ENCODE measurements at regions not wholly inside any gene's neighbourhood (a gene's known extent, or its start where the extent isn't known, plus 50 kb on each side); places are given as distances from the start of the nearest gene placed in this dataset.

- Histone ChIP-seq H3K79me2 (ENCODE audit: control insufficient read depth, insufficient read depth, low read length) (no peaks in the 10 kb centered on the region), H3K4me1 (ENCODE audit: control insufficient read depth, extremely low read depth, insufficient read depth, low read length) (no peaks in the 10 kb centered on the region), H4K20me1 (replicated peaks; ENCODE audit: control insufficient read depth, extremely low read depth, insufficient read depth, low read length) (no peaks in the 10 kb centered on the region), H3K27me3 (ENCODE audit: control insufficient read depth in 2 of 2, insufficient read depth in 2 of 2, low read length in 2 of 2) (no peaks in the 10 kb centered on the region), H2AFZ (ENCODE audit: low read depth, low read length) (no peak overlapping the region), H3K9me3 (replicated peaks; ENCODE audit: control insufficient read depth, insufficient read depth, low read length) (no peaks in the 10 kb centered on the region), H3K36me3 (ENCODE audit: control insufficient read depth in 2 of 2, extremely low read depth in 1 of 2, insufficient read depth in 2 of 2, low read length in 2 of 2) (no peaks in the 10 kb centered on the region), H3K4me2 (ENCODE audit: insufficient read depth, low read length) (no peak overlapping the region), H3K9me1 (replicated peaks; ENCODE audit: control insufficient read depth, extremely low read depth, insufficient read depth, low read length) (no peaks in the 10 kb centered on the region), H3K4me3 (replicated peaks in 1 of 3; ENCODE audit: insufficient read depth in 1 of 3, low read depth in 1 of 3, low read length in 3 of 3) (no peak overlapping the region), H3K9ac (replicated peaks; ENCODE audit: extremely low read depth, insufficient read depth, low read length) (no peak overlapping the region), H3K27ac (ENCODE audit: insufficient read depth, low read depth, low read length) (no peak overlapping the region)
- ChIA-PET CTCF (interaction anchor here (0.7 to 1.3 kb wide), 3 partner anchors 10 to 577 kb away, joined by 3 to 5 read pairs (median 3); no protein-coding TSS in a partner anchor), POLR2A (no interaction called here)
- intact Hi-C loops (cut with micrococcal nuclease) (no loop called here), dilution Hi-C loops (cut with MboI; ENCODE audit: extremely low pct_ligation_motif_present, low sequenced_read_pairs) (no loop called here)
- FAIRE-seq: no peak
- no TSS peak for BruUV-seq (replicated peaks)
- no peak for DNase-seq (ENCODE audit: low read depth, low spot score)
- TF ChIP-seq POLR2A (IDR thresholded peaks at IDR 0.05; ENCODE audit: low read depth, low read length) (no peak), JUN (IDR thresholded peaks at IDR 0.05; ENCODE audit: borderline replicate concordance, insufficient read depth, insufficient read length, low read depth) (no peak), MYC (IDR thresholded peaks at IDR 0.05; ENCODE audit: low read depth, low read length) (no peak), CTCF (IDR thresholded peaks at IDR 0.05; ENCODE audit: extremely low read depth in 1 of 2, insufficient read depth in 1 of 2, low read depth in 1 of 2, low read length in 2 of 2) (no peak), MAX (IDR thresholded peaks at IDR 0.05; ENCODE audit: insufficient read depth, insufficient read length) (no peak), POLR2AphosphoS5 (IDR thresholded peaks at IDR 0.05; ENCODE audit: insufficient read depth, low read depth, low read length) (no peak)
Measured at GRCh38 chr7:20021066-20021465, 196.1 kb downstream of the MACC1 start.
